Epithelial cell of esophagus (primary cell): ENCODE measurements at regions not wholly inside any gene's neighbourhood (a gene's known extent, or its start where the extent isn't known, plus 50 kb on each side); places are given as distances from the start of the nearest gene placed in this dataset.

Source experiments
- DNase-seq: peaks from one replicate; pipeline ENCODE4 v3.0.0; 2010; ENCODE audit warnings: low read depth
- H3K4me3 ChIP-seq: 2 replicates; pipeline ENCODE4 v1.5.1; 2011; ENCODE audit warnings: mild to moderate bottlenecking, low read length, control low read depth
- CTCF ChIP-seq: IDR thresholded peaks from 2 replicates; pipeline ENCODE4 v1.5.1; 2011; ENCODE audit warnings: low read depth, mild to moderate bottlenecking, low read length, control low read depth, inconsistent platforms; ENCODE audit not compliant: insufficient read depth; ENCODE audit errors: missing control alignments

DNA sequence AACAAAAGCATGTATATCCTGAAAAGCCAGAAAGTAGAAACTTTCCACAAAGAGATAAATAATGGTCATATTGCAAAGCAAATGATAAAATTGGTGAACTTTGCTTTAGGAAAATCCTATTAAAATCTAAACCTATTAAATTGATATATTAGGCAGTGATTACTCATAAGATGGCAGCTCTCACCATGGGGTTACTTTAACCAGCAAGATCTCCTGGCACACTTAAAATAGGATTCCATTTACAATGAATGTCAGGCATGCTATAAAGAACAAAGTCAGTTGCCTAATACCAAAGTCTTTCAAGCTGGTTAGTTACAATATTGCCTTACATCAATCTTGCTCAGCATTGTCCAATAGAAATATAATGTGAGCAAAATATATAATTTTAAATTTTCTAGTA lies 816.2 kb downstream of the BCL11A start:
- no peak for TF ChIP-seq CTCF
- no peak for DNase-seq
- no peak overlapping the region for H3K4me3 ChIP-seq

- no peak for TF ChIP-seq CTCF
- no peak for DNase-seq
- no peak overlapping the region for H3K4me3 ChIP-seq
Measured at GRCh38 chr2:59734743-59735142, 818.7 kb downstream of the BCL11A start.

GRCh38 chr2:59733970-59734369 lies 819.5 kb downstream of the BCL11A start:
- TF ChIP-seq CTCF = no peak
- no peak overlapping the region for H3K4me3 ChIP-seq
- DNase-seq = no peak

- H3K4me3 ChIP-seq = no peak overlapping the region
- no peak for TF ChIP-seq CTCF
- no peak for DNase-seq
Measured at GRCh38 chr2:59733567-59733930, 819.9 kb downstream of the BCL11A start.

- H3K4me3 ChIP-seq = no peak overlapping the region
- no peak for TF ChIP-seq CTCF
- DNase-seq = no peak
Measured at GRCh38 chr2:59732871-59733566, 820.4 kb downstream of the BCL11A start.

- DNase-seq = no peak
- no peak for TF ChIP-seq CTCF
Measured at GRCh38 chr2:59727121-59727590, 826.3 kb downstream of the BCL11A start.

More at GRCh38 chr2:59727121-59727590, 826.3 kb downstream of the BCL11A start:
- no peak overlapping the region for H3K4me3 ChIP-seq
